ENCODE measurements at regions not wholly inside any gene's neighbourhood (a gene's known extent, or its start where the extent isn't known, plus 50 kb on each side); places are given as distances from the start of the nearest gene placed in this dataset.

- DNase-seq (ENCODE audit: low spot score) (no peak), ATAC-seq (no peak)
- no peaks in the 10 kb centered on the region for H3K9me3 Mint-ChIP-seq
- ChIA-PET POLR2A (interaction anchor here (0.7 kb wide), 1 partner anchor 1106 kb away, joined by 3 read pairs; no protein-coding TSS in a partner anchor), CTCF (no interaction called here)
- H3K36me3 Mint-ChIP-seq: no peaks in the 10 kb centered on the region
- H3K27me3 Mint-ChIP-seq (ENCODE audit: low read depth): peaks cover 46% of the 10 kb centered on the region
- H3K27ac Mint-ChIP-seq: no peak overlapping the region
- no peak for TF ChIP-seq ELF4 (CRISPR knock-in tag; IDR thresholded peaks at IDR 0.05; ENCODE audit: low read depth)
- TF ChIP-seq ZNF317 (CRISPR knock-in tag; IDR thresholded peaks at IDR 0.05; ENCODE audit: borderline replicate concordance, low read depth): no peak
- TF ChIP-seq PREB (CRISPR knock-in tag; IDR thresholded peaks at IDR 0.05; ENCODE audit: borderline replicate concordance): no peak
- no peak for TF ChIP-seq MYBL2 (CRISPR knock-in tag; IDR thresholded peaks at IDR 0.05)
- TF ChIP-seq, protein P1, sequence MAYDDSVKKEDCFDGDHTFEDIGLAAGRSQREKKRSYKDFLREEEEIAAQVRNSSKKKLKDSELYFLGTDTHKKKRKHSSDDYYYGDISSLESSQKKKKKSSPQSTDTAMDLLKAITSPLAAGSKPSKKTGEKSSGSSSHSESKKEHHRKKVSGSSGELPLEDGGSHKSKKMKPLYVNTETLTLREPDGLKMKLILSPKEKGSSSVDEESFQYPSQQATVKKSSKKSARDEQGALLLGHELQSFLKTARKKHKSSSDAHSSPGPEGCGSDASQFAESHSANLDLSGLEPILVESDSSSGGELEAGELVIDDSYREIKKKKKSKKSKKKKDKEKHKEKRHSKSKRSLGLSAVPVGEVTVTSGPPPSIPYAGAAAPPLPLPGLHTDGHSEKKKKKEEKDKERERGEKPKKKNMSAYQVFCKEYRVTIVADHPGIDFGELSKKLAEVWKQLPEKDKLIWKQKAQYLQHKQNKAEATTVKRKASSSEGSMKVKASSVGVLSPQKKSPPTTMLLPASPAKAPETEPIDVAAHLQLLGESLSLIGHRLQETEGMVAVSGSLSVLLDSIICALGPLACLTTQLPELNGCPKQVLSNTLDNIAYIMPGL (CRISPR knock-in tag; IDR thresholded peaks at IDR 0.05): no peak
- no peak for TF ChIP-seq NFATC4 (CRISPR knock-in tag; IDR thresholded peaks at IDR 0.05)
- no peak for TF ChIP-seq MAX (CRISPR knock-in tag; IDR thresholded peaks at IDR 0.05)
- TF ChIP-seq NFYB (CRISPR knock-in tag; conservative IDR thresholded peaks at IDR 0.05; ENCODE audit: low read depth): no peak
- TF ChIP-seq FOXP1 (CRISPR knock-in tag; IDR thresholded peaks at IDR 0.05; ENCODE audit: borderline replicate concordance): no peak
- no peak for TF ChIP-seq SP1 (CRISPR knock-in tag; conservative IDR thresholded peaks at IDR 0.05)
- TF ChIP-seq MLX (CRISPR knock-in tag; IDR thresholded peaks at IDR 0.05): no peak
- TF ChIP-seq SMAD3 (CRISPR knock-in tag; IDR thresholded peaks at IDR 0.05; ENCODE audit: borderline replicate concordance): no peak
- no peak for TF ChIP-seq TEAD1 (CRISPR knock-in tag; IDR thresholded peaks at IDR 0.05)
- H3K4me1 Mint-ChIP-seq: peaks cover 51% of the 10 kb centered on the region
- H3K4me3 Mint-ChIP-seq: no peak overlapping the region
Measured at GRCh38 chr12:62103748-62104147, 156.5 kb upstream of the USP15 start.

DNA sequence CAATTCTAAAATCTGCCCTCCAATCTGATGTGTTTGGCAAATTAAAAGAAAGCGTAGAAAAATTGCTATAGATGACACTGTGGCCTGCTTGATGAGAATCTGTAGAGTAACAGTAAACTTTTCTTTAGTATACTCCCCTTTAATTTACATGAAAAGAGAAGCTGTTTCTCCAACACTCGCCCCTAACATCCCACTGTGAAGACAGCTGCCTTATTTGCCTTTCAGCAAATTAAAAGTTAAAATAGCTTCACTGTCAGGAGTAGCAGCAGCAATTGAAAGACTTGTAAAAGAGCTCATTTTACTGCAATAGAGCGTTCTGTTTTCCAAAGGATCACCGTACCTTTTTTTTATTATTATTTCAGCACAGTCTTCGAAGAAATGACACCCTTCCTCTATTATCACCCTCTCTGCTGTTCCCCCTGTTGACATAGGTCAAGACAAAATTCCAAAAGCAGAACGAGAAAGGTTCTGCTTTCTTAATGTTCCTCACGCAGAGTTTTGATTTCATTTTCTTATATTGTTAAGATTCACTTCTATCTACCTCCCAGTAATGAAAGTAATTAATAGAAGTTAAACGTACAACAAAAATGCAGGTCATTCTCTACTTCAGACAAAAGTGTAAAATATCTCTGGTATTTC is 153.5 kb upstream of the USP15 start:
- H3K36me3 Mint-ChIP-seq: peaks cover 9% of the 10 kb centered on the region
- peaks cover 51% of the 10 kb centered on the region for H3K4me1 Mint-ChIP-seq
- peak overlapping the region; percentile 58 for H3K4me3 Mint-ChIP-seq
- peaks cover 23% of the 10 kb centered on the region for H3K9me3 Mint-ChIP-seq
- ChIA-PET CTCF (interaction anchor here (0.9 kb wide), 1 partner anchor 18 kb away, joined by 3 read pairs; no protein-coding TSS in a partner anchor), POLR2A (no interaction called here)
- DNase-seq (ENCODE audit: low spot score) (no peak), ATAC-seq (peak; percentile 91)
- peak overlapping the region; percentile 57 for H3K27ac Mint-ChIP-seq
- H3K27me3 Mint-ChIP-seq (ENCODE audit: low read depth): peaks cover 54% of the 10 kb centered on the region
- TF ChIP-seq JUN (CRISPR knock-in tag; IDR thresholded peaks at IDR 0.05) (no peak), ETV6 (CRISPR knock-in tag; IDR thresholded peaks at IDR 0.05) (no peak), NR1H2 (CRISPR knock-in tag; IDR thresholded peaks at IDR 0.05) (no peak), NR3C1 (CRISPR knock-in tag; conservative IDR thresholded peaks at IDR 0.05; ENCODE audit: low read depth) (no peak), ZNF416 (CRISPR knock-in tag; IDR thresholded peaks at IDR 0.05) (no peak), ZNF138 (CRISPR knock-in tag; conservative IDR thresholded peaks at IDR 0.05) (no peak), TCF7 (CRISPR knock-in tag; IDR thresholded peaks at IDR 0.05; ENCODE audit: low read depth) (no peak), ELF4 (CRISPR knock-in tag; IDR thresholded peaks at IDR 0.05; ENCODE audit: low read depth) (no peak), ZNF396 (CRISPR knock-in tag; IDR thresholded peaks at IDR 0.05; ENCODE audit: borderline replicate concordance) (no peak), GRHL2 (CRISPR knock-in tag; IDR thresholded peaks at IDR 0.05; ENCODE audit: insufficient replicate concordance, severe bottlenecking) (no peak)
- TF ChIP-seq, protein P2, sequence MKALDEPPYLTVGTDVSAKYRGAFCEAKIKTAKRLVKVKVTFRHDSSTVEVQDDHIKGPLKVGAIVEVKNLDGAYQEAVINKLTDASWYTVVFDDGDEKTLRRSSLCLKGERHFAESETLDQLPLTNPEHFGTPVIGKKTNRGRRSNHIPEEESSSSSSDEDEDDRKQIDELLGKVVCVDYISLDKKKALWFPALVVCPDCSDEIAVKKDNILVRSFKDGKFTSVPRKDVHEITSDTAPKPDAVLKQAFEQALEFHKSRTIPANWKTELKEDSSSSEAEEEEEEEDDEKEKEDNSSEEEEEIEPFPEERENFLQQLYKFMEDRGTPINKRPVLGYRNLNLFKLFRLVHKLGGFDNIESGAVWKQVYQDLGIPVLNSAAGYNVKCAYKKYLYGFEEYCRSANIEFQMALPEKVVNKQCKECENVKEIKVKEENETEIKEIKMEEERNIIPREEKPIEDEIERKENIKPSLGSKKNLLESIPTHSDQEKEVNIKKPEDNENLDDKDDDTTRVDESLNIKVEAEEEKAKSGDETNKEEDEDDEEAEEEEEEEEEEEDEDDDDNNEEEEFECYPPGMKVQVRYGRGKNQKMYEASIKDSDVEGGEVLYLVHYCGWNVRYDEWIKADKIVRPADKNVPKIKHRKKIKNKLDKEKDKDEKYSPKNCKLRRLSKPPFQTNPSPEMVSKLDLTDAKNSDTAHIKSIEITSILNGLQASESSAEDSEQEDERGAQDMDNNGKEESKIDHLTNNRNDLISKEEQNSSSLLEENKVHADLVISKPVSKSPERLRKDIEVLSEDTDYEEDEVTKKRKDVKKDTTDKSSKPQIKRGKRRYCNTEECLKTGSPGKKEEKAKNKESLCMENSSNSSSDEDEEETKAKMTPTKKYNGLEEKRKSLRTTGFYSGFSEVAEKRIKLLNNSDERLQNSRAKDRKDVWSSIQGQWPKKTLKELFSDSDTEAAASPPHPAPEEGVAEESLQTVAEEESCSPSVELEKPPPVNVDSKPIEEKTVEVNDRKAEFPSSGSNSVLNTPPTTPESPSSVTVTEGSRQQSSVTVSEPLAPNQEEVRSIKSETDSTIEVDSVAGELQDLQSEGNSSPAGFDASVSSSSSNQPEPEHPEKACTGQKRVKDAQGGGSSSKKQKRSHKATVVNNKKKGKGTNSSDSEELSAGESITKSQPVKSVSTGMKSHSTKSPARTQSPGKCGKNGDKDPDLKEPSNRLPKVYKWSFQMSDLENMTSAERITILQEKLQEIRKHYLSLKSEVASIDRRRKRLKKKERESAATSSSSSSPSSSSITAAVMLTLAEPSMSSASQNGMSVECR (CRISPR knock-in tag; IDR thresholded peaks at IDR 0.05; ENCODE audit: borderline replicate concordance): no peak
- TF ChIP-seq, protein P3, sequence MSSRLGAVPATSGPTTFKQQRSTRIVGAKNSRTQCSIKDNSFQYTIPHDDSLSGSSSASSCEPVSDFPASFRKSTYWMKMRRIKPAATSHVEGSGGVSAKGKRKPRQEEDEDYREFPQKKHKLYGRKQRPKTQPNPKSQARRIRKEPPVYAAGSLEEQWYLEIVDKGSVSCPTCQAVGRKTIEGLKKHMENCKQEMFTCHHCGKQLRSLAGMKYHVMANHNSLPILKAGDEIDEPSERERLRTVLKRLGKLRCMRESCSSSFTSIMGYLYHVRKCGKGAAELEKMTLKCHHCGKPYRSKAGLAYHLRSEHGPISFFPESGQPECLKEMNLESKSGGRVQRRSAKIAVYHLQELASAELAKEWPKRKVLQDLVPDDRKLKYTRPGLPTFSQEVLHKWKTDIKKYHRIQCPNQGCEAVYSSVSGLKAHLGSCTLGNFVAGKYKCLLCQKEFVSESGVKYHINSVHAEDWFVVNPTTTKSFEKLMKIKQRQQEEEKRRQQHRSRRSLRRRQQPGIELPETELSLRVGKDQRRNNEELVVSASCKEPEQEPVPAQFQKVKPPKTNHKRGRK (CRISPR knock-in tag; IDR thresholded peaks at IDR 0.05; ENCODE audit: borderline replicate concordance): no peak
- TF ChIP-seq, protein P4, sequence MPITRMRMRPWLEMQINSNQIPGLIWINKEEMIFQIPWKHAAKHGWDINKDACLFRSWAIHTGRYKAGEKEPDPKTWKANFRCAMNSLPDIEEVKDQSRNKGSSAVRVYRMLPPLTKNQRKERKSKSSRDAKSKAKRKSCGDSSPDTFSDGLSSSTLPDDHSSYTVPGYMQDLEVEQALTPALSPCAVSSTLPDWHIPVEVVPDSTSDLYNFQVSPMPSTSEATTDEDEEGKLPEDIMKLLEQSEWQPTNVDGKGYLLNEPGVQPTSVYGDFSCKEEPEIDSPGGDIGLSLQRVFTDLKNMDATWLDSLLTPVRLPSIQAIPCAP (CRISPR knock-in tag; IDR thresholded peaks at IDR 0.05): no peak
